Activated T-cell treated with anti-CD3 and anti-CD28 coated beads for 48 hours (primary cell): ENCODE measurements at regions not wholly inside any gene's neighbourhood (a gene's known extent, or its start where the extent isn't known, plus 50 kb on each side); places are given as distances from the start of the nearest gene placed in this dataset.

Source experiments
- DNase-seq: peaks from one replicate; pipeline ENCODE4 v3.0.0-alpha.2; 2020; ENCODE audit warnings: low read depth

- DNase-seq = no peak
These were observed 185.4 kb upstream of the RPL38 start for GRCh38 chr17:74018115-74018514.

GRCh38 chr17:74019271-74019670 lies 184.2 kb upstream of the RPL38 start:
- DNase-seq = no peak

GRCh38 chr17:74019860-74020259 lies 183.6 kb upstream of the RPL38 start:
- DNase-seq = no peak

- no peak for DNase-seq
These were observed 183.0 kb upstream of the RPL38 start for GRCh38 chr17:74020522-74020921.

- DNase-seq = no peak
These were observed 178.5 kb upstream of the RPL38 start for GRCh38 chr17:74024871-74025531.

- DNase-seq = no peak
These were observed 176.0 kb upstream of the RPL38 start for GRCh38 chr17:74027444-74027843.

GRCh38 chr17:74028354-74029116 lies 174.9 kb upstream of the RPL38 start:
- DNase-seq = no peak

GRCh38 chr17:74031316-74032090 lies 172.0 kb upstream of the RPL38 start:
- DNase-seq = no peak

GRCh38 chr17:74032222-74032621 lies 171.3 kb upstream of the RPL38 start:
- no peak for DNase-seq

- no peak for DNase-seq
These were observed 166.2 kb upstream of the RPL38 start for GRCh38 chr17:74037320-74037719.

- no peak for DNase-seq
These were observed 163.2 kb upstream of the RPL38 start for GRCh38 chr17:74040291-74040690.

GRCh38 chr17:74040729-74041128 lies 162.7 kb upstream of the RPL38 start:
- DNase-seq = no peak

- DNase-seq = no peak
These were observed 161.4 kb upstream of the RPL38 start for GRCh38 chr17:74041869-74042640.

GRCh38 chr17:74042744-74043486 lies 160.6 kb upstream of the RPL38 start:
- DNase-seq = peak; percentile 55

- DNase-seq = no peak
These were observed 159.5 kb upstream of the RPL38 start for GRCh38 chr17:74043976-74044375.

- DNase-seq = no peak
These were observed 157.7 kb upstream of the RPL38 start for GRCh38 chr17:74045608-74046280.

- DNase-seq = no peak
These were observed 154.1 kb upstream of the RPL38 start for GRCh38 chr17:74049167-74049966.

- no peak for DNase-seq
These were observed 153.5 kb upstream of the RPL38 start for GRCh38 chr17:74049967-74050458.

- no peak for DNase-seq
These were observed 152.1 kb upstream of the RPL38 start for GRCh38 chr17:74051348-74051747.
